Transverse colon (tissue), 4 donors: ENCODE measurements at regions not wholly inside any gene's neighbourhood (a gene's known extent, or its start where the extent isn't known, plus 50 kb on each side); places are given as distances from the start of the nearest gene placed in this dataset.

Source experiments
- EP300 ChIP-seq: sonication (generic); formaldehyde crosslinking; IDR thresholded peaks from one replicate; pipeline ENCODE4 v1.6.1; 2017; ENCODE audit warnings: antibody characterized with exemption, low read depth
- POLR2A ChIP-seq: fragments of 450-650 bp; IDR thresholded peaks from one replicate; pipeline ENCODE4 v1.6.1; 2016; ENCODE audit warnings: antibody characterized with exemption, mild to moderate bottlenecking, moderate library complexity
- POLR2AphosphoS5 ChIP-seq, 3 donors: sonication (generic); formaldehyde crosslinking; IDR thresholded peaks; one replicate each; pipeline ENCODE4 v1.6.1; 2016; ENCODE audit warnings: antibody characterized with exemption in 3 of 3
- TF ChIP-seq, protein P1 (sequence below), 5 experiments: fragments of 200-600 bp in 3 of 5; fragments of 450-650 bp in 2 of 5; sonication (generic) in 3 of 5; IDR thresholded peaks; 1 replicate in 2 of 5; 2 replicates in 3 of 5; pipeline ENCODE4 v1.5.1; 2016 to 2017; ENCODE audit warnings: antibody characterized with exemption in 5 of 5, inconsistent platforms in 3 of 5, mild to moderate bottlenecking in 2 of 5, moderate library complexity in 1 of 5

DNA sequence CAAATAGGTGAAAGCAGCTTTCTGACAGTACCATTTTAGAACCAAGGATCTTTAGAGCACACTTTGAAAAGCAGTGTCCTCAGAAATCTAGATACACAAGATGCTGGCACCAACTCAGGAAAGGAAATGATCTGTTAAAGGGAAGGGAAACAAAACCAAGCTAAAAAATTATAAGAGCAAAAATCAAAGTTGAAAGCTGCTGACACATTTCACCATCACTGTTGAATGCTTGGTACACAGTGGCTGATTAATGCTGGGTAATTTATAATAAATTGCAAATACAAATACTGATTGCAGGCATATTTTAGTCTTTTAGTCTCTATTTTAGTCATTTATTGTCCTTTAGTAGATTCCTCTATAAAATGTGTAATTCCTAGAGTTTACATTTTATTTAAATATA lies 1540.1 kb upstream of the PCDH10 start:
- no peak for TF ChIP-seq EP300
- TF ChIP-seq, protein P1, sequence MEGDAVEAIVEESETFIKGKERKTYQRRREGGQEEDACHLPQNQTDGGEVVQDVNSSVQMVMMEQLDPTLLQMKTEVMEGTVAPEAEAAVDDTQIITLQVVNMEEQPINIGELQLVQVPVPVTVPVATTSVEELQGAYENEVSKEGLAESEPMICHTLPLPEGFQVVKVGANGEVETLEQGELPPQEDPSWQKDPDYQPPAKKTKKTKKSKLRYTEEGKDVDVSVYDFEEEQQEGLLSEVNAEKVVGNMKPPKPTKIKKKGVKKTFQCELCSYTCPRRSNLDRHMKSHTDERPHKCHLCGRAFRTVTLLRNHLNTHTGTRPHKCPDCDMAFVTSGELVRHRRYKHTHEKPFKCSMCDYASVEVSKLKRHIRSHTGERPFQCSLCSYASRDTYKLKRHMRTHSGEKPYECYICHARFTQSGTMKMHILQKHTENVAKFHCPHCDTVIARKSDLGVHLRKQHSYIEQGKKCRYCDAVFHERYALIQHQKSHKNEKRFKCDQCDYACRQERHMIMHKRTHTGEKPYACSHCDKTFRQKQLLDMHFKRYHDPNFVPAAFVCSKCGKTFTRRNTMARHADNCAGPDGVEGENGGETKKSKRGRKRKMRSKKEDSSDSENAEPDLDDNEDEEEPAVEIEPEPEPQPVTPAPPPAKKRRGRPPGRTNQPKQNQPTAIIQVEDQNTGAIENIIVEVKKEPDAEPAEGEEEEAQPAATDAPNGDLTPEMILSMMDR (IDR thresholded peaks at IDR 0.05): no peak
- no peak for TF ChIP-seq POLR2A
- TF ChIP-seq POLR2AphosphoS5 (IDR thresholded peaks at IDR 0.05): no peak
